Endometrial microvascular endothelial cells (primary cell): ENCODE measurements at regions not wholly inside any gene's neighbourhood (a gene's known extent, or its start where the extent isn't known, plus 50 kb on each side); places are given as distances from the start of the nearest gene placed in this dataset.

Experiments
- in situ Hi-C: cut with HindIII; loops from 2 replicates; pipeline ENCODE4 v1.10.0; 2017; ENCODE audit warnings: low sequenced_read_pairs, low pct_unique_long_range_greater_than_20kb; ENCODE audit errors: inconsistent ontology term

- in situ Hi-C loops = no loop called here
These were observed 83.5 kb upstream of the INTU start for GRCh38 chr4:127548990-127549925.

DNA sequence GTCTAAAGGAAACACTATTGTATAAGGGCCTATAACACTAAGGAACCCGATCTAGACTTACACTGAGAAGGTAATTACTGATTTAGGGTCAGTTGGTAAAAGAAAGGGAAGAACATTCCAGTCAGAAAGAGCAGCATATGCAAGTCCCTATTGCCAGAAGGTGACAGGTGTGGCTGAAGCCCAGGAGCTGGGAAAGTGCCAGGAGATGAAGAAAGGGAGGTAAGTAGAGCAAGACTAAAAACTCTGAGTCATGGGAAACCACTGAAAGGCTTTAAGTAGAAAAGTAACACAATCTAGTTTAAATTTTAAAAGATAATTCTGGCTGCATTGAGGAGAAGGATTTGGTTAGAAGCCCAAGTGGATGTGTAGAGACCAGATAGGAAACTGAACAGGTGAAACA is 77.7 kb upstream of the INTU start:
- in situ Hi-C loops = no loop called here

DNA sequence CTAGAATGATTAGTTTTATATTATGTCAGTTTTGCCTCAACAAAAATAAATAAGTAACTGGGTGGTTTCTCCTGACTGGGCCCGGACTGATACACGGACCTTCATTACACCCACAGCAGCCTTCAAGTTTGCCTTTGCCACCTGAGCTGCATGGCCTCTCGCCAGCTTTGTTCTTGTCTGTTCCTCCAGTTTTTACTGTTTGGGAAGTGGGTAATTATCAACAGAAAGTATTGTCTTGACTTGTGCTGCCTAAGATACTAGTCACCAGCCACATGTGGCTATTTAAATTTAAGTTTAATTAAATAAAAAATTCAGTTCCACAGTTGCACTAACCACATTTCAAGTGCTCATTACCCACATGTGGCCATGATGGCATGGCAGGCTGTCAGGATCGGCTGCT is 74.7 kb upstream of the INTU start:
- in situ Hi-C loops = no loop called here

DNA sequence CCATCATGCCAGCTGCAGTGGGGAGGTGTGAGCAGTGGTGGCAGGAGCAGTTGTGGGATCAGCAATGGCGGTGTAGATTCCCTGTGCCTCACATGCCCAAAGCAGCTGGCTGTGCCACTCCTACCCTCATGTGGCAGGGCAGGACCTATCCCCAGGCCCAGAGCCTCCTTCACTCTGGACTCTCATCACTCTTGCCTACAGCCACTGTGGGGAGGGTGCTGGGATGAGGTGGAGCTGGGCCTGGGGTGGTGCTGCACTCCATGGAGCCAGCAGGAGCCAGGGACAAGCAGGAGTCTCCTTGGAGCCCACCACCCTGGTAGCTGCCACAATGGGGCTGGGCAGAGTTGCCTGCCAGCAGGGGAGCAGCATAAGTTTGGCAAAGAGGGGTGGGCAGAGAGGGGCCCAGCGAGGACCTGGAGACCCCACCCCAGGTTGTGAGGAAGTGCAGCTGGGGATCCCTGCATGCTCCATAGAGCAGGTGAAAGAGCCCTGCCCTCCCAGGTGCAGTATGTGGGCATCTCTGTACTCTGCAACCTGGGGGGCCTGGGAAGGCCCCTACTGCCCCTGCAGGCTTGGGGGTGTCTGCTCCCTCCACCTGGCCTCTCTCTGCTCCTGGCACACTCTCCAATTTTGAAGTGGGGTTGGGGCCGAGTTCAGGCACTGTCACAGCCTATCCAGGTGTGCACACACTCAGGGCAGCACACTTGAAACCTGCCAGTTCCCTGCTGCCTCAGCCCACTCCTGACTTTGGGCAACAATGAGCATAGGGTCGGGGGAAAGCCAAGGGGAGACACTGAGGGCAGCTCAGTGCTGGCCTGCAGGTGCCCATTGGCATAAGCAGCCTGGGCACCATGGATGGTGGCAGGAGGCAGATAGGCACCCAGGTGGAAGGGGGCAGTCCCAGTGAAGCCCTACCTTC is 74.0 kb upstream of the INTU start:
- in situ Hi-C loops = no loop called here

DNA sequence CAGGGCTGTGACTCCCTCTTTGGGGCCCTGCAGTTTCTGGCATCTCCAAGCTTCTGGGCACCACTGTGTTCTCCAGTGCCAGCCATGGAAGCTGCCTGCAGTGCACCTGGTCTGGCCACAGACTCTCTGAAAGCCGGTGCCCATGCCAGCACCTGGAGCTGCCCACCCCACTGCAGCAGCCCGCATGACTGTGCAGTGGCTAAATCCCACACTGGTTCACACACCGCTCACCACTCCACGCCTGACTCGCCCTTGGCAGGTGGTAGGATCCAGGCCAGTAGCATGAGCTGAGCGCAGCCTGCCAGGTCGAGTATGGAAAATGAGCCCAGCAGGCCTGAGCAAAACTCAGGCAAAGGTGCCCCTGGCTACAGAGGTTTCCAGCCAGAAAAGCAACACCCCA is 72.8 kb upstream of the INTU start:
- in situ Hi-C loops = no loop called here

DNA sequence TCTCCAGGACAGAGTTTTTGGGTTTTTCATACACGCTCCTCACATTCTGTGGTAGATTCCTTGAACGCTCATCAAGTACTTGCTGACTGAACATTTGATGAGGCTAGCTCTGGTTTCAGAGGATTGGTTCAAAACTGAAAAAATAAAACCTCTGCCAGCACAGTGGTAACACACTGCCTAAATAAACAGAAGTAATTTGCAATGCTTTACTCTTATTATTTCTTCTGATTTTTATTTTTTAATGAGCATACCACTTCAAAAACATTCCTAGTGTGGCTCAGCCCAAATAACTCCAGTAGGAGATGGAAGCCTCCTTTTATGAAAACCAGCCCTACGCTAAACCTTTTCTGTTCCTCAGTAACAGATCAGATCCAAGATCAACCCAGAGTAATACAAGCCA is 72.0 kb upstream of the INTU start:
- in situ Hi-C loops = no loop called here

GRCh38 chr4:127574643-127575042 is 58.1 kb upstream of the INTU start:
- in situ Hi-C loops = no loop called here

DNA sequence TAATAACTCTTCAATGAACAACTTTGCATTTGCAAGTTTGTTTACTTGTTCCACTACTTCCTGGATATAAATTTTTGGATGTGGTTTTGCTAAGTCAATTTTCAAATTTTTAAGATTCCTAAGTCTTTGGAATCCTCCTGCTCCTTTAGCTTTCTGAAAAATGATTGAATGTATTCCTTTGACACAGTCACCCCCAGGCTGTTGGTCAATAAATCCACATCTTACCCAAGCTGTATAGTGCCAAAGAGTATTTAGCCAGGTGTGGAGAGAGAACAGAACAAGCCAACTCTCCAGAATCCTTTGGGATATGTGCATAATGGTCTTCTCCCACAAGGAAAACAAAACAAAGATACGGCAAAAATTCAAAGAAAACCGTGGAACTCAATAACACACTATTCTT is 56.9 kb upstream of the INTU start:
- in situ Hi-C loops = no loop called here

- in situ Hi-C loops = no loop called here
These were observed 54.3 kb upstream of the INTU start for GRCh38 chr4:127578491-127578890.

DNA sequence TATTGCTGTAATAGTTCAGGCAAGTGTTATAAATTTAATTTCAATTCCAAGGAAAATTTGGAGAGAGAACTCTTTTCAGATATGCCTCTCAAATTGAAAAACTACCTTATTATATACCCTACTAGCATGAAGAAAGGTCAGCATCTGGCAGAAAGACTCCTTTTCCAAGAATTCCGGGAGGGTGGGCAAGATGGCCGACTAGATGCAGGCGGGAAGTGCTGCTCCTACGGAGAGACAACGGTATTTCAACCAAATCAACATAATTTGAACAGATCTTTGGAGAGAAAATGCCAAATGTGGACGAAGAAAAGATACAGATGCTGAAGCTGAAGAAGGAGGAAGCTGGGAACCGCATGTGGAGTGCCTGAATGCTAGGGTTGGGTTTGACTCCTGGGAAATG is 53.8 kb upstream of the INTU start:
- in situ Hi-C loops = no loop called here

DNA sequence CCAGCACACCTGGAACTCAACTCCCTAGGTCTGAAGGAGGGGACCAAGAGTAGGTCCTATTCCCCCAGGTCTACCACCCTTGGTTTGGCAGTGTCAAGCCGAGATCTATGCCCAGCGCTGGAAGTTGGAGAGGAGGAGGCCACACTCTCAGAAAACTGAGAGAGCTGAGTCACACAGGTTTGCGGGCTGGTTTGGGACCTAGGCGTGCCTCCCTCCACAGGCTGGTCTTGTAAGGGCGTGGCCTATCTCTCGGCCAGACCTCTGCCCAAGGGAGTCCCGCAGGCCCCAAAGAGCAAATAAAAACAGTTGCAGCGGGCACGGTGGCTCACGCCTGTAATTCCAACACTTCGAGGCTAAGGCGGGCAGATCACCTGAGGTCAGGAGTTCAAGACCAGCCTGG is 52.9 kb upstream of the INTU start:
- in situ Hi-C loops = no loop called here

- in situ Hi-C loops = no loop called here
These were observed 52.5 kb upstream of the INTU start for GRCh38 chr4:127580300-127580699.

- in situ Hi-C loops = no loop called here
These were observed 51.9 kb upstream of the INTU start for GRCh38 chr4:127580891-127581290.
